RWPE2 (cell line): ENCODE measurements at regions not wholly inside any gene's neighbourhood (a gene's known extent, or its start where the extent isn't known, plus 50 kb on each side); places are given as distances from the start of the nearest gene placed in this dataset.
"Not testable (repeated sequence)": the region's sequence is repeated elsewhere in the genome, so short reads cannot be mapped to it uniquely, and the experiment has no call there.

Experiments
- ATAC-seq: fragments of 200-7000 bp; cut with Tn5 transposase; 3 replicates; pipeline ENCODE4 v1.9.1; 2021; ENCODE audit warnings: low read depth
- DNase-seq: peaks from one replicate; pipeline ENCODE4 v3.0.0-alpha.2; 2020; ENCODE audit warnings: low spot score
- H3K27ac ChIP-seq: fragments of 450-650 bp; 2 replicates; pipeline ENCODE4 v1.5.1; 2017; ENCODE audit warnings: mild to moderate bottlenecking; ENCODE audit not compliant: poor library complexity, severe bottlenecking
- H3K27me3 ChIP-seq: fragments of 250-450 bp; sonication (Bioruptor Pico); 2 replicates; pipeline ENCODE4 v1.5.1; 2021; ENCODE audit warnings: mild to moderate bottlenecking, moderate library complexity; ENCODE audit not compliant: insufficient read depth, poor library complexity, severe bottlenecking
- H3K36me3 ChIP-seq: fragments of 250-450 bp; sonication (Bioruptor Pico); 2 replicates; pipeline ENCODE4 v1.5.1; 2020; ENCODE audit warnings: low read depth, mild to moderate bottlenecking, moderate library complexity
- H3K4me1 ChIP-seq: fragments of 250-450 bp; sonication (Bioruptor Pico); 2 replicates; pipeline ENCODE4 v1.5.1; 2021; ENCODE audit warnings: mild to moderate bottlenecking, moderate library complexity; ENCODE audit not compliant: insufficient read depth, poor library complexity, severe bottlenecking
- H3K4me3 ChIP-seq: fragments of 250-450 bp; sonication (Bioruptor Pico); 2 replicates; pipeline ENCODE4 v1.5.1; 2021; ENCODE audit warnings: mild to moderate bottlenecking, moderate library complexity; ENCODE audit not compliant: severe bottlenecking
- H3K9me3 ChIP-seq: fragments of 250-450 bp; sonication (Bioruptor Pico); 2 replicates; pipeline ENCODE4 v1.5.1; 2021; ENCODE audit warnings: mild to moderate bottlenecking, moderate library complexity; ENCODE audit not compliant: severe bottlenecking
- CTCF ChIP-seq: fragments of 450-650 bp; IDR thresholded peaks from one replicate; pipeline ENCODE4 v1.5.1; 2017; ENCODE audit warnings: mild to moderate bottlenecking, moderate library complexity; ENCODE audit not compliant: poor library complexity, severe bottlenecking

GRCh38 chr16:80899809-80900592, 95.6 kb upstream of the CDYL2 start:
- Histone ChIP-seq H3K9me3 (no peaks in the 10 kb centered on the region), H3K4me1 (no peaks in the 10 kb centered on the region), H3K27ac (no peak overlapping the region), H3K27me3 (no peaks in the 10 kb centered on the region), H3K4me3 (no peak overlapping the region), H3K36me3 (no peaks in the 10 kb centered on the region)
- peak; percentile 71 for ATAC-seq
- TF ChIP-seq CTCF = no peak
- DNase-seq = no peak

- Histone ChIP-seq H3K36me3 (no peaks in the 10 kb centered on the region), H3K4me1 (no peaks in the 10 kb centered on the region), H3K4me3 (no peak overlapping the region), H3K27me3 (no peaks in the 10 kb centered on the region), H3K27ac (no peak overlapping the region), H3K9me3 (no peaks in the 10 kb centered on the region)
- TF ChIP-seq CTCF = no peak
- no peak for DNase-seq
- no peak for ATAC-seq
These were observed 92.4 kb upstream of the CDYL2 start for GRCh38 chr16:80896776-80897175.

GRCh38 chr16:80894091-80894490, 89.7 kb upstream of the CDYL2 start:
- TF ChIP-seq CTCF = no peak
- Histone ChIP-seq H3K36me3 (no peaks in the 10 kb centered on the region), H3K4me1 (no peaks in the 10 kb centered on the region), H3K9me3 (no peaks in the 10 kb centered on the region), H3K27me3 (no peaks in the 10 kb centered on the region), H3K27ac (no peak overlapping the region), H3K4me3 (no peak overlapping the region)
- ATAC-seq (no peak), DNase-seq (no peak)

- H3K27me3 ChIP-seq = no peaks in the 10 kb centered on the region
- no peak for TF ChIP-seq CTCF
- DNase-seq = no peak
- no peak overlapping the region for H3K27ac ChIP-seq
- H3K4me1 ChIP-seq = no peaks in the 10 kb centered on the region
- no peak for ATAC-seq
- no peak overlapping the region for H3K4me3 ChIP-seq
- no peaks in the 10 kb centered on the region for H3K9me3 ChIP-seq
- no peaks in the 10 kb centered on the region for H3K36me3 ChIP-seq
These were observed 89.3 kb upstream of the CDYL2 start for GRCh38 chr16:80893686-80894085.

- not testable (repeated sequence) for H3K9me3 ChIP-seq, DNase-seq, H3K36me3 ChIP-seq, H3K4me1 ChIP-seq, ATAC-seq, H3K27me3 ChIP-seq, H3K4me3 ChIP-seq, H3K27ac ChIP-seq
These were observed 88.0 kb upstream of the CDYL2 start for GRCh38 chr16:80892395-80892794.
